ENCODE measurements at regions not wholly inside any gene's neighbourhood (a gene's known extent, or its start where the extent isn't known, plus 50 kb on each side); places are given as distances from the start of the nearest gene placed in this dataset.
"Not testable (repeated sequence)": the region's sequence is repeated elsewhere in the genome, so short reads cannot be mapped to it uniquely, and the experiment has no call there.

- no peak for DNase-seq
Observed at GRCh38 chr22:22946131-22946530, 58.5 kb downstream of the IGLL5 start.

- DNase-seq = no peak
Observed at GRCh38 chr22:22948651-22949571, 61.3 kb downstream of the IGLL5 start.

GRCh38 chr22:22949953-22950352, 62.3 kb downstream of the IGLL5 start:
- no peak for DNase-seq

GRCh38 chr22:22951035-22951434, 63.4 kb downstream of the IGLL5 start:
- DNase-seq = no peak

- DNase-seq = no peak
Observed at GRCh38 chr22:22952531-22953280, 65.1 kb downstream of the IGLL5 start.

- DNase-seq = no peak
Observed at GRCh38 chr22:22953791-22954190, 66.2 kb downstream of the IGLL5 start.

- DNase-seq = no peak
Observed at GRCh38 chr22:22954656-22955055, 67.0 kb downstream of the IGLL5 start.

GRCh38 chr22:22955276-22955798, 67.7 kb downstream of the IGLL5 start:
- no peak for DNase-seq

- DNase-seq = peak; percentile 48
Observed at GRCh38 chr22:22955866-22956535, 68.4 kb downstream of the IGLL5 start.

- DNase-seq = no peak
Observed at GRCh38 chr22:22957090-22957489, 69.5 kb downstream of the IGLL5 start.

- no peak for DNase-seq
Observed at GRCh38 chr22:22958621-22959020, 71.0 kb downstream of the IGLL5 start.

- DNase-seq = peak; percentile 77
Observed at GRCh38 chr22:22959147-22959827, 71.7 kb downstream of the IGLL5 start.

GRCh38 chr22:22960307-22960706, 72.7 kb downstream of the IGLL5 start:
- no peak for DNase-seq

GRCh38 chr22:22961574-22961973, 74.0 kb downstream of the IGLL5 start:
- no peak for DNase-seq

- DNase-seq = no peak
Observed at GRCh38 chr22:22968366-22968765, 80.8 kb downstream of the IGLL5 start.

- not testable (repeated sequence) for DNase-seq
Observed at GRCh38 chr22:22972605-22973004, 85.0 kb downstream of the IGLL5 start.

GRCh38 chr22:22973336-22973735, 85.7 kb downstream of the IGLL5 start:
- no peak for DNase-seq

- no peak for DNase-seq
Observed at GRCh38 chr22:22974156-22974555, 86.5 kb downstream of the IGLL5 start.

- no peak for DNase-seq
Observed at GRCh38 chr22:22974795-22975580, 87.4 kb downstream of the IGLL5 start.

- DNase-seq = no peak
Observed at GRCh38 chr22:22976033-22976922, 88.7 kb downstream of the IGLL5 start.
